ENCODE measurements at regions not wholly inside any gene's neighbourhood (a gene's known extent, or its start where the extent isn't known, plus 50 kb on each side); places are given as distances from the start of the nearest gene placed in this dataset.
"Not testable (repeated sequence)": the region's sequence is repeated elsewhere in the genome, so short reads cannot be mapped to it uniquely, and the experiment has no call there.

DNA sequence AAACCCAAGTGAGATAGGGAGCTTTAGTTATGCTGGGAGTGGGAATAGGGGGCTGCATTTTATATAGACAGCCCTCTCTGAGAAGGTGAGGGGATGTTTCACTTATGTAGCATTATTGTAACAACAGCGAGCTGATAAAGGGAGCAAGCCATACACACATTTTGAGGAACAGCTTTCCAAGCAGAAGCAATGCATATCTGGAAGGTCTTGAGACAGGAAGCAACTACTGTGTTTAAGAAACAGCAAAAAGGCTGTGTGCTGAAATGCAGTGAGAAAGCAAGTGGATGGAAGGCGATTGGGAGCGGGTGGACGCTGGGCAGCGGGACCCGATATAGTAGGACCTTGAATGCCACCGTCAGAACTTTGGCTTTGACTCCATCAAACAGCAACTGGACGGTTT is 155.9 kb upstream of the TBL1XR1 start:
- TF ChIP-seq, protein P1, sequence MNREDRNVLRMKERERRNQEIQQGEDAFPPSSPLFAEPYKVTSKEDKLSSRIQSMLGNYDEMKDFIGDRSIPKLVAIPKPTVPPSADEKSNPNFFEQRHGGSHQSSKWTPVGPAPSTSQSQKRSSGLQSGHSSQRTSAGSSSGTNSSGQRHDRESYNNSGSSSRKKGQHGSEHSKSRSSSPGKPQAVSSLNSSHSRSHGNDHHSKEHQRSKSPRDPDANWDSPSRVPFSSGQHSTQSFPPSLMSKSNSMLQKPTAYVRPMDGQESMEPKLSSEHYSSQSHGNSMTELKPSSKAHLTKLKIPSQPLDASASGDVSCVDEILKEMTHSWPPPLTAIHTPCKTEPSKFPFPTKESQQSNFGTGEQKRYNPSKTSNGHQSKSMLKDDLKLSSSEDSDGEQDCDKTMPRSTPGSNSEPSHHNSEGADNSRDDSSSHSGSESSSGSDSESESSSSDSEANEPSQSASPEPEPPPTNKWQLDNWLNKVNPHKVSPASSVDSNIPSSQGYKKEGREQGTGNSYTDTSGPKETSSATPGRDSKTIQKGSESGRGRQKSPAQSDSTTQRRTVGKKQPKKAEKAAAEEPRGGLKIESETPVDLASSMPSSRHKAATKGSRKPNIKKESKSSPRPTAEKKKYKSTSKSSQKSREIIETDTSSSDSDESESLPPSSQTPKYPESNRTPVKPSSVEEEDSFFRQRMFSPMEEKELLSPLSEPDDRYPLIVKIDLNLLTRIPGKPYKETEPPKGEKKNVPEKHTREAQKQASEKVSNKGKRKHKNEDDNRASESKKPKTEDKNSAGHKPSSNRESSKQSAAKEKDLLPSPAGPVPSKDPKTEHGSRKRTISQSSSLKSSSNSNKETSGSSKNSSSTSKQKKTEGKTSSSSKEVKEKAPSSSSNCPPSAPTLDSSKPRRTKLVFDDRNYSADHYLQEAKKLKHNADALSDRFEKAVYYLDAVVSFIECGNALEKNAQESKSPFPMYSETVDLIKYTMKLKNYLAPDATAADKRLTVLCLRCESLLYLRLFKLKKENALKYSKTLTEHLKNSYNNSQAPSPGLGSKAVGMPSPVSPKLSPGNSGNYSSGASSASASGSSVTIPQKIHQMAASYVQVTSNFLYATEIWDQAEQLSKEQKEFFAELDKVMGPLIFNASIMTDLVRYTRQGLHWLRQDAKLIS (CRISPR knock-in tag; IDR thresholded peaks at IDR 0.05; ENCODE audit: borderline replicate concordance): no peak
- TF ChIP-seq HMGXB4 (CRISPR knock-in tag; IDR thresholded peaks at IDR 0.05) (no peak), USF2 (CRISPR knock-in tag; IDR thresholded peaks at IDR 0.05) (no peak), NFYB (CRISPR knock-in tag; conservative IDR thresholded peaks at IDR 0.05; ENCODE audit: low read depth) (no peak), OVOL2 (CRISPR knock-in tag; IDR thresholded peaks at IDR 0.05; ENCODE audit: borderline replicate concordance) (no peak), NR1H2 (CRISPR knock-in tag; IDR thresholded peaks at IDR 0.05) (no peak), IRF1 (CRISPR knock-in tag; IDR thresholded peaks at IDR 0.05) (no peak), GABPB1 (CRISPR knock-in tag; IDR thresholded peaks at IDR 0.05) (no peak), ZNF512 (CRISPR knock-in tag; IDR thresholded peaks at IDR 0.05; ENCODE audit: borderline replicate concordance) (no peak), FOXK1 (CRISPR knock-in tag; IDR thresholded peaks at IDR 0.05) (no peak)
- TF ChIP-seq, protein P2, sequence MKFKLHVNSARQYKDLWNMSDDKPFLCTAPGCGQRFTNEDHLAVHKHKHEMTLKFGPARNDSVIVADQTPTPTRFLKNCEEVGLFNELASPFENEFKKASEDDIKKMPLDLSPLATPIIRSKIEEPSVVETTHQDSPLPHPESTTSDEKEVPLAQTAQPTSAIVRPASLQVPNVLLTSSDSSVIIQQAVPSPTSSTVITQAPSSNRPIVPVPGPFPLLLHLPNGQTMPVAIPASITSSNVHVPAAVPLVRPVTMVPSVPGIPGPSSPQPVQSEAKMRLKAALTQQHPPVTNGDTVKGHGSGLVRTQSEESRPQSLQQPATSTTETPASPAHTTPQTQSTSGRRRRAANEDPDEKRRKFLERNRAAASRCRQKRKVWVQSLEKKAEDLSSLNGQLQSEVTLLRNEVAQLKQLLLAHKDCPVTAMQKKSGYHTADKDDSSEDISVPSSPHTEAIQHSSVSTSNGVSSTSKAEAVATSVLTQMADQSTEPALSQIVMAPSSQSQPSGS (CRISPR knock-in tag; IDR thresholded peaks at IDR 0.05; ENCODE audit: borderline replicate concordance, low read depth): no peak
- H3K4me3 Mint-ChIP-seq: no peak overlapping the region
- ChIA-PET CTCF (no interaction called here), POLR2A (no interaction called here)
- peaks cover 79% of the 10 kb centered on the region for H3K27me3 Mint-ChIP-seq (ENCODE audit: low read depth)
- no peaks in the 10 kb centered on the region for H3K36me3 Mint-ChIP-seq
- H3K9me3 Mint-ChIP-seq: no peaks in the 10 kb centered on the region
- peaks cover 18% of the 10 kb centered on the region for H3K4me1 Mint-ChIP-seq
- no peak overlapping the region for H3K27ac Mint-ChIP-seq
- no peak for DNase-seq (ENCODE audit: low spot score)
- no peak for ATAC-seq

DNA sequence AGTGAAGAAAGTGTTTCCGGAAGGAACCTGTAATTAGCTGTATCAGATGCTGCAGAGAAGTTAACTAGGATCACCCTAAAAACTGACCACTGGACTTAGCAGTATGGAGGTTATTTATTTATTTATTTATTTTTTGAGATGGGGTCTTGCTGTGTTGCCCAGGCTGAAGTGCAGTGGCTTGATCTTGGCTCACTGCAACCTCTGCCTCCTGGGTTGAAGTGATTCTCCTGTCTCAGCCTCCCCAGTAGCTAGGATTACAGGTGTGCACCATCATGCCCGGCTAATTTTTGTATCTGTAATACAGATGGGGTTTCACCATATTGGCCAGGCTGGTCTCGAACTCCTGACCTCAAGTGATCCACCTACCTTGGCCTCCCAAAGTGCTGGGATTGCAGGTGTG is 156.6 kb upstream of the TBL1XR1 start:
- peaks cover 25% of the 10 kb centered on the region for H3K4me1 Mint-ChIP-seq
- H3K9me3 Mint-ChIP-seq, CTCF ChIA-PET: not testable (repeated sequence)

GRCh38 chr3:177354466-177354865 is 157.2 kb upstream of the TBL1XR1 start:
- POLR2A ChIA-PET: no interaction called here
- ATAC-seq: no peak

More for the DNA sequence above, 156.6 kb upstream of the TBL1XR1 start:
- POLR2A ChIA-PET; H3K4me3 Mint-ChIP-seq; DNase-seq (ENCODE audit: low spot score); H3K36me3 Mint-ChIP-seq; ATAC-seq; H3K27ac Mint-ChIP-seq: not testable (repeated sequence)
- peaks cover 72% of the 10 kb centered on the region for H3K27me3 Mint-ChIP-seq (ENCODE audit: low read depth)

More at GRCh38 chr3:177354466-177354865, 157.2 kb upstream of the TBL1XR1 start:
- H3K27me3 Mint-ChIP-seq (ENCODE audit: low read depth): peaks cover 66% of the 10 kb centered on the region
- no peak for DNase-seq (ENCODE audit: low spot score)
- CTCF ChIA-PET: no interaction called here
- H3K4me3 Mint-ChIP-seq: no peak overlapping the region
- no peak for TF ChIP-seq USF2 (CRISPR knock-in tag; IDR thresholded peaks at IDR 0.05)
- no peak overlapping the region for H3K27ac Mint-ChIP-seq
- H3K9me3 Mint-ChIP-seq: no peaks in the 10 kb centered on the region
- peaks cover 29% of the 10 kb centered on the region for H3K4me1 Mint-ChIP-seq
- no peaks in the 10 kb centered on the region for H3K36me3 Mint-ChIP-seq
